Adipocyte (in vitro differentiated cells): ENCODE measurements at regions not wholly inside any gene's neighbourhood (a gene's known extent, or its start where the extent isn't known, plus 50 kb on each side); places are given as distances from the start of the nearest gene placed in this dataset.
A peak's percentile ranks its signal among the peaks of the same experiment; 100 is the strongest.

Experiments
- DNase-seq: peaks from one replicate; pipeline ENCODE4 v3.0.0-alpha.2; 2015; ENCODE audit warnings: low read depth
- H3K27me3 ChIP-seq: replicated peaks from 2 replicates; pipeline ENCODE4 v1.7.0; 2013; ENCODE audit warnings: mild to moderate bottlenecking, low read length, moderate library complexity; ENCODE audit not compliant: control insufficient read depth, insufficient read depth
- H3K36me3 ChIP-seq: 2 replicates; pipeline ENCODE4 v1.7.0; 2013; ENCODE audit warnings: low read length, mild to moderate bottlenecking, moderate library complexity; ENCODE audit not compliant: control insufficient read depth, insufficient read depth, severe bottlenecking
- H3K4me1 ChIP-seq: 2 replicates; pipeline ENCODE4 v1.7.0; 2013; ENCODE audit warnings: mild to moderate bottlenecking, low read length, moderate library complexity; ENCODE audit not compliant: control insufficient read depth, insufficient read depth
- H3K4me3 ChIP-seq: 2 replicates; pipeline ENCODE4 v1.7.0; 2013; ENCODE audit warnings: mild to moderate bottlenecking, low read length, moderate library complexity
- H3K9ac ChIP-seq: 2 replicates; pipeline ENCODE4 v1.7.0; 2013; ENCODE audit warnings: mild to moderate bottlenecking, low read length, moderate library complexity
- H3K9me3 ChIP-seq: 2 replicates; pipeline ENCODE4 v1.7.0; 2013; ENCODE audit warnings: mild to moderate bottlenecking, low read length, moderate library complexity; ENCODE audit not compliant: control insufficient read depth

GRCh38 chr13:63088226-63088625 lies 1672.6 kb upstream of the PCDH20 start:
- H3K9ac ChIP-seq, result no peak overlapping the region
- DNase-seq, result no peak
- H3K4me3 ChIP-seq, result no peak overlapping the region
- H3K27me3 ChIP-seq, result no peaks in the 10 kb centered on the region
- H3K36me3 ChIP-seq, result no peaks in the 10 kb centered on the region
- H3K4me1 ChIP-seq, result no peaks in the 10 kb centered on the region
- H3K9me3 ChIP-seq, result no peaks in the 10 kb centered on the region

GRCh38 chr13:63086286-63086685 lies 1670.6 kb upstream of the PCDH20 start:
- no peaks in the 10 kb centered on the region for H3K36me3 ChIP-seq
- H3K4me3 ChIP-seq, result no peak overlapping the region
- no peaks in the 10 kb centered on the region for H3K4me1 ChIP-seq
- H3K27me3 ChIP-seq, result no peaks in the 10 kb centered on the region
- peaks cover 10% of the 10 kb centered on the region for H3K9me3 ChIP-seq
- no peak for DNase-seq
- H3K9ac ChIP-seq, result no peak overlapping the region

GRCh38 chr13:63085851-63086250 lies 1670.2 kb upstream of the PCDH20 start:
- Histone ChIP-seq H3K4me1 (no peaks in the 10 kb centered on the region), H3K36me3 (no peaks in the 10 kb centered on the region), H3K9ac (no peak overlapping the region), H3K4me3 (no peak overlapping the region), H3K9me3 (peaks cover 13% of the 10 kb centered on the region), H3K27me3 (no peaks in the 10 kb centered on the region)
- no peak for DNase-seq

- no peaks in the 10 kb centered on the region for H3K27me3 ChIP-seq
Observed at GRCh38 chr13:63081400-63082014, 1665.9 kb upstream of the PCDH20 start.

GRCh38 chr13:63075126-63075525 lies 1659.5 kb upstream of the PCDH20 start:
- Histone ChIP-seq H3K27me3 (no peaks in the 10 kb centered on the region), H3K4me1 (no peaks in the 10 kb centered on the region), H3K4me3 (no peak overlapping the region), H3K36me3 (no peaks in the 10 kb centered on the region), H3K9me3 (peaks cover 3% of the 10 kb centered on the region), H3K9ac (no peak overlapping the region)
- no peak for DNase-seq

More at GRCh38 chr13:63081400-63082014, 1665.9 kb upstream of the PCDH20 start:
- Histone ChIP-seq H3K9me3 (peaks cover 16% of the 10 kb centered on the region), H3K9ac (no peak overlapping the region), H3K36me3 (no peaks in the 10 kb centered on the region), H3K4me3 (no peak overlapping the region), H3K4me1 (no peaks in the 10 kb centered on the region)
- no peak for DNase-seq

- Histone ChIP-seq H3K9ac (no peak overlapping the region), H3K4me3 (no peak overlapping the region), H3K4me1 (no peaks in the 10 kb centered on the region), H3K27me3 (no peaks in the 10 kb centered on the region), H3K9me3 (no peaks in the 10 kb centered on the region), H3K36me3 (no peaks in the 10 kb centered on the region)
- DNase-seq, result no peak
Observed at GRCh38 chr13:63050287-63050686, 1634.6 kb upstream of the PCDH20 start.

GRCh38 chr13:63048653-63049052 lies 1633.0 kb upstream of the PCDH20 start:
- H3K9ac ChIP-seq, result no peak overlapping the region
- H3K27me3 ChIP-seq, result no peaks in the 10 kb centered on the region
- H3K4me1 ChIP-seq, result no peaks in the 10 kb centered on the region
- no peak overlapping the region for H3K4me3 ChIP-seq
- H3K9me3 ChIP-seq, result no peaks in the 10 kb centered on the region
- DNase-seq, result no peak
- H3K36me3 ChIP-seq, result no peaks in the 10 kb centered on the region

GRCh38 chr13:63044589-63045313 lies 1629.1 kb upstream of the PCDH20 start:
- Histone ChIP-seq H3K9ac (no peak overlapping the region), H3K4me3 (no peak overlapping the region), H3K4me1 (no peaks in the 10 kb centered on the region), H3K9me3 (no peaks in the 10 kb centered on the region), H3K36me3 (no peaks in the 10 kb centered on the region), H3K27me3 (no peaks in the 10 kb centered on the region)
- DNase-seq, result peak; percentile 39

GRCh38 chr13:63042686-63043085 lies 1627.0 kb upstream of the PCDH20 start:
- H3K4me3 ChIP-seq, result no peak overlapping the region

GRCh38 chr13:63041640-63042414 lies 1626.2 kb upstream of the PCDH20 start:
- Histone ChIP-seq H3K36me3 (no peaks in the 10 kb centered on the region), H3K9me3 (no peaks in the 10 kb centered on the region), H3K4me3 (no peak overlapping the region), H3K4me1 (no peaks in the 10 kb centered on the region), H3K9ac (no peak overlapping the region), H3K27me3 (no peaks in the 10 kb centered on the region)
- DNase-seq, result peak; percentile 51

More at GRCh38 chr13:63042686-63043085, 1627.0 kb upstream of the PCDH20 start:
- Histone ChIP-seq H3K27me3 (no peaks in the 10 kb centered on the region), H3K9me3 (no peaks in the 10 kb centered on the region), H3K9ac (no peak overlapping the region), H3K36me3 (no peaks in the 10 kb centered on the region), H3K4me1 (no peaks in the 10 kb centered on the region)
- no peak for DNase-seq

GRCh38 chr13:63026285-63026797 lies 1610.7 kb upstream of the PCDH20 start:
- Histone ChIP-seq H3K9me3 (no peaks in the 10 kb centered on the region), H3K27me3 (no peaks in the 10 kb centered on the region), H3K36me3 (no peaks in the 10 kb centered on the region), H3K4me3 (no peak overlapping the region), H3K9ac (no peak overlapping the region), H3K4me1 (no peaks in the 10 kb centered on the region)
- DNase-seq, result no peak
